Endothelial cell of umbilical vein (primary cell): ENCODE measurements at regions not wholly inside any gene's neighbourhood (a gene's known extent, or its start where the extent isn't known, plus 50 kb on each side); places are given as distances from the start of the nearest gene placed in this dataset.

Experiments
- BruUV-seq: library from RNA; stranded (reverse); fragments of 400-500 nt; replicated peaks from 2 replicates; lab custom pipeline; 2021; lab: Mats Ljungman, UMichigan
- CTCF ChIA-PET: fragments of 300-600, 350-600 bp; sonication (Branson Sonifier 250); formaldehyde crosslinking; loops from one replicate; lab custom pipeline; 2021; ENCODE audit warnings: antibody characterized with exemption, inconsistent platforms; lab: Charles Lee
- POLR2A ChIA-PET: fragments of 300-600, 350-600 bp; sonication (Branson Sonifier 250); formaldehyde crosslinking; loops from one replicate; lab custom pipeline; 2021; ENCODE audit warnings: antibody characterized with exemption, inconsistent platforms; lab: Charles Lee
- DNase-seq: peaks from one replicate; pipeline ENCODE4 v3.0.0-alpha.2; 2011; ENCODE audit warnings: low read depth, low spot score
- FAIRE-seq: peaks from 2 replicates; lab custom pipeline; 2011; peaks lifted over from hg19 to GRCh38; lab: Jason Lieb, UNC
- H2AFZ ChIP-seq: 2 replicates; pipeline ENCODE4 v1.6.0; 2012; ENCODE audit warnings: low read depth, low read length, control low read depth, inconsistent platforms
- H3K27ac ChIP-seq: 2 replicates; pipeline ENCODE4 v1.5.1; 2011; ENCODE audit warnings: low read depth, mild to moderate bottlenecking, control low read depth, low read length, moderate library complexity; ENCODE audit not compliant: insufficient read depth
- H3K27me3 ChIP-seq, 2 experiments: 2 replicates each; pipeline versions ENCODE4 v1.6.0 to v1.6.1; 2011; ENCODE audit warnings: low read length in 2 of 2, mixed read lengths in 1 of 2; ENCODE audit not compliant: control insufficient read depth in 2 of 2, insufficient read depth in 2 of 2
- H3K36me3 ChIP-seq, 2 experiments: 2 replicates in 1 of 2; 3 replicates in 1 of 2; pipeline ENCODE4 v1.5.1; 2011; ENCODE audit warnings: low read length in 2 of 2, mild to moderate bottlenecking in 1 of 2, moderate library complexity in 1 of 2; ENCODE audit not compliant: control insufficient read depth in 2 of 2, insufficient read depth in 2 of 2; ENCODE audit errors: extremely low read depth in 1 of 2
- H3K4me1 ChIP-seq: 3 replicates; pipeline ENCODE4 v1.5.1; 2011; ENCODE audit warnings: mild to moderate bottlenecking, low read length; ENCODE audit not compliant: control insufficient read depth, insufficient read depth; ENCODE audit errors: extremely low read depth
- H3K4me2 ChIP-seq: 2 replicates; pipeline ENCODE4 v1.6.1; 2011; ENCODE audit warnings: low read length, control low read depth, mixed read lengths; ENCODE audit not compliant: insufficient read depth
- H3K4me3 ChIP-seq, 3 experiments: fragments of 200-600 bp in 1 of 3; sonication (generic), shearing (Covaris generic) in 1 of 3; replicated peaks in 1 of 3; 2 replicates each; pipeline ENCODE4 v1.5.1; 2011 to 2016; ENCODE audit warnings: control low read depth in 3 of 3, low read length in 3 of 3, mild to moderate bottlenecking in 2 of 3, inconsistent platforms in 1 of 3, low read depth in 1 of 3, moderate library complexity in 1 of 3; ENCODE audit not compliant: insufficient read depth in 1 of 3
- H3K79me2 ChIP-seq: 2 replicates; pipeline ENCODE4 v1.6.0; 2012; ENCODE audit warnings: low read length, inconsistent platforms; ENCODE audit not compliant: control insufficient read depth, insufficient read depth
- H3K9ac ChIP-seq: replicated peaks from 2 replicates; pipeline ENCODE3; 2011; ENCODE audit warnings: low read length, control low read depth; ENCODE audit not compliant: insufficient read depth; ENCODE audit errors: extremely low read depth
- H3K9me1 ChIP-seq: replicated peaks from 3 replicates; pipeline ENCODE4 v1.6.0; 2011; ENCODE audit warnings: mild to moderate bottlenecking, low read length; ENCODE audit not compliant: control insufficient read depth, insufficient read depth; ENCODE audit errors: extremely low read depth
- H3K9me3 ChIP-seq: replicated peaks from 2 replicates; pipeline ENCODE4 v1.5.1; 2012; ENCODE audit warnings: low read length, inconsistent platforms; ENCODE audit not compliant: control insufficient read depth, insufficient read depth
- H4K20me1 ChIP-seq: replicated peaks from 2 replicates; pipeline ENCODE3; 2011; ENCODE audit warnings: mild to moderate bottlenecking, low read length; ENCODE audit not compliant: control insufficient read depth, insufficient read depth; ENCODE audit errors: extremely low read depth
- CTCF ChIP-seq, 2 donors: IDR thresholded peaks; 1 replicate in 1 of 2; 2 replicates in 1 of 2; pipeline ENCODE4 v1.5.1; 2011; ENCODE audit warnings: low read length in 2 of 2, mild to moderate bottlenecking in 2 of 2, moderate library complexity in 2 of 2, control low read depth in 1 of 2, inconsistent platforms in 1 of 2, low read depth in 1 of 2; ENCODE audit not compliant: insufficient read depth in 1 of 2; ENCODE audit errors: extremely low read depth in 1 of 2
- EZH2 ChIP-seq: IDR thresholded peaks from 2 replicates; pipeline ENCODE4 v1.6.1; 2012; ENCODE audit warnings: borderline replicate concordance, low read depth, mild to moderate bottlenecking, moderate library complexity, low read length, inconsistent platforms; ENCODE audit not compliant: severe bottlenecking
- FOS ChIP-seq: IDR thresholded peaks from 2 replicates; pipeline ENCODE4 v1.6.1; 2011; ENCODE audit warnings: mild to moderate bottlenecking, low read length, moderate library complexity, borderline replicate concordance; ENCODE audit not compliant: insufficient read depth
- GATA2 ChIP-seq: IDR thresholded peaks from 2 replicates; pipeline ENCODE4 v1.7.0; 2011; ENCODE audit warnings: low read depth, mild to moderate bottlenecking, moderate library complexity, mixed read lengths, low read length; ENCODE audit not compliant: insufficient read length, insufficient read depth
- JUN ChIP-seq: IDR thresholded peaks from 2 replicates; pipeline ENCODE4 v1.6.1; 2011; ENCODE audit warnings: borderline replicate concordance, low read depth; ENCODE audit not compliant: insufficient read length, insufficient read depth
- MYC ChIP-seq: IDR thresholded peaks from one replicate; pipeline ENCODE4 v1.6.1; 2011; ENCODE audit warnings: mild to moderate bottlenecking, low read depth, low read length
- POLR2A ChIP-seq: IDR thresholded peaks from 2 replicates; pipeline ENCODE4 v1.6.1; 2012; ENCODE audit warnings: low read depth, mild to moderate bottlenecking, control low read depth, low read length
- POLR2AphosphoS5 ChIP-seq: IDR thresholded peaks from 2 replicates; pipeline ENCODE4 v1.6.1; 2012; ENCODE audit warnings: low read depth, mild to moderate bottlenecking, control low read depth, low read length, moderate library complexity; ENCODE audit not compliant: insufficient read depth
- dilution Hi-C: fragments of 300-500 bp; cut with MboI; formaldehyde crosslinking; loops from one replicate; pipeline ENCODE4 v1.15.0; 2019; ENCODE audit warnings: low sequenced_read_pairs; ENCODE audit not compliant: extremely low pct_ligation_motif_present
- intact Hi-C: fragments of 100-400 bp; cut with micrococcal nuclease; formaldehyde crosslinking; loops from one replicate; pipeline ENCODE4 v1.10.0; 2022
- TF ChIP-seq, protein P1 (sequence below): IDR thresholded peaks from 2 replicates; pipeline ENCODE4 v1.6.1; 2011; ENCODE audit not compliant: insufficient read depth, insufficient read length

DNA sequence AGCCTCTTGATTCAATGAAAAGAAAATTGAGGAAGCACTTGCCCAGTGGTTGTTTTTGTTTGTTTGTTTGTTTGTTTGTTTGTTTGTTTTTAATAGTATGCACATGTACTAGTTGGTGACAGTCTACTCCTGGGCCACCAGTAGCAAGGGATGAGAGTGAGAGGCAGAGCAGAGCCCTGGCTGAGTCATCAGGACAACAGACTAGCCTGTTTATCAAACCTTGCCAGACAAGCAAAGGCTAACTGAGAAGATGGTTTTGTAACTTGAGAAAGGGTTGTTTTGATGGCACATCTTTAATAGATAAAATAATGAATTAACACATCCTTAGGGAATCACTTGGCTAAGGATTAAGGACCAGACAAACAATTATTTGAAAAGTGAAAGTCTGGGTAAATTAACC lies 78.1 kb downstream of the INHBA start:
- H2AFZ ChIP-seq = no peak overlapping the region
- H3K4me1 ChIP-seq = no peaks in the 10 kb centered on the region
- BruUV-seq = no TSS peak
- TF ChIP-seq, protein P1, sequence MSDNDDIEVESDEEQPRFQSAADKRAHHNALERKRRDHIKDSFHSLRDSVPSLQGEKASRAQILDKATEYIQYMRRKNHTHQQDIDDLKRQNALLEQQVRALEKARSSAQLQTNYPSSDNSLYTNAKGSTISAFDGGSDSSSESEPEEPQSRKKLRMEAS = no peak
- TF ChIP-seq MYC = no peak
- no peak for TF ChIP-seq JUN
- no peak for TF ChIP-seq EZH2
- TF ChIP-seq GATA2 = no peak
- no peak for TF ChIP-seq FOS
- TF ChIP-seq CTCF (IDR thresholded peaks at IDR 0.05; ENCODE audit: extremely low read depth in 1 of 2, insufficient read depth in 1 of 2, low read depth in 1 of 2, low read length in 2 of 2) = no peak
- TF ChIP-seq POLR2AphosphoS5 = no peak
- no peak for TF ChIP-seq POLR2A
- dilution Hi-C loops (no loop called here), intact Hi-C loops (no loop called here)
- no peaks in the 10 kb centered on the region for H3K9me1 ChIP-seq
- H3K27me3 ChIP-seq = no peaks in the 10 kb centered on the region
- POLR2A ChIA-PET = no interaction called here
- CTCF ChIA-PET = interaction anchor here (1.1 kb wide), 1 partner anchor 39 kb away, joined by 4 read pairs; no protein-coding TSS in a partner anchor
- H4K20me1 ChIP-seq = no peaks in the 10 kb centered on the region
- DNase-seq (no peak), FAIRE-seq (no peak)
- H3K9me3 ChIP-seq = no peaks in the 10 kb centered on the region
- no peak overlapping the region for H3K27ac ChIP-seq
- H3K9ac ChIP-seq = no peak overlapping the region
- no peaks in the 10 kb centered on the region for H3K36me3 ChIP-seq
- H3K79me2 ChIP-seq = no peaks in the 10 kb centered on the region
- H3K4me3 ChIP-seq = no peak overlapping the region
- no peak overlapping the region for H3K4me2 ChIP-seq
